ENCODE measurements at regions not wholly inside any gene's neighbourhood (a gene's known extent, or its start where the extent isn't known, plus 50 kb on each side); places are given as distances from the start of the nearest gene placed in this dataset.

DNA sequence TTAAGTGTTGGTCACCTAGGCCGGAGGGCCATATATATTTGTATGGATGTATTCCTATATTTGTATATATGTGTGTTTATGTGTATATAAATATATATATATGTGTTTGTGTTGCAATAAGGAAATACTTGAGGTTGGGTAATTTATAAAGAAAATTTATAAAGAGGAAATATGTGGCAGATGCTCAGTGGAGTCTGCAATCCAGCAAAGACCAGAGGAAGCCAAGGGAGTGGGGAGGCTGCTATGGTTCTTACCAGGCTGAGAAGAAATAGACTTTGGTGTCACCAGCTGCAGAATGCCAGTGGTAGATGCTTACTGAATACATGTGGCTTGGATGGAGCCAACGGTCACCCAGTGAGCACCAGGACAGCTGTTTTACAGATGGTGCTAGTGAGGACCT is 97.4 kb upstream of the ELOVL5 start:
- TF ChIP-seq, protein P1, sequence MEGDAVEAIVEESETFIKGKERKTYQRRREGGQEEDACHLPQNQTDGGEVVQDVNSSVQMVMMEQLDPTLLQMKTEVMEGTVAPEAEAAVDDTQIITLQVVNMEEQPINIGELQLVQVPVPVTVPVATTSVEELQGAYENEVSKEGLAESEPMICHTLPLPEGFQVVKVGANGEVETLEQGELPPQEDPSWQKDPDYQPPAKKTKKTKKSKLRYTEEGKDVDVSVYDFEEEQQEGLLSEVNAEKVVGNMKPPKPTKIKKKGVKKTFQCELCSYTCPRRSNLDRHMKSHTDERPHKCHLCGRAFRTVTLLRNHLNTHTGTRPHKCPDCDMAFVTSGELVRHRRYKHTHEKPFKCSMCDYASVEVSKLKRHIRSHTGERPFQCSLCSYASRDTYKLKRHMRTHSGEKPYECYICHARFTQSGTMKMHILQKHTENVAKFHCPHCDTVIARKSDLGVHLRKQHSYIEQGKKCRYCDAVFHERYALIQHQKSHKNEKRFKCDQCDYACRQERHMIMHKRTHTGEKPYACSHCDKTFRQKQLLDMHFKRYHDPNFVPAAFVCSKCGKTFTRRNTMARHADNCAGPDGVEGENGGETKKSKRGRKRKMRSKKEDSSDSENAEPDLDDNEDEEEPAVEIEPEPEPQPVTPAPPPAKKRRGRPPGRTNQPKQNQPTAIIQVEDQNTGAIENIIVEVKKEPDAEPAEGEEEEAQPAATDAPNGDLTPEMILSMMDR (IDR thresholded peaks at IDR 0.05): no peak
- Histone ChIP-seq H3K4me3 (no peak overlapping the region), H3K27ac (no peak overlapping the region), H3K9ac (ENCODE audit: low read depth in 2 of 2, low read length in 2 of 2) (no peak overlapping the region), H3K9me3 (no peaks in the 10 kb centered on the region), H3K4me1 (no peaks in the 10 kb centered on the region), H3K36me3 (no peaks in the 10 kb centered on the region), H3K27me3 (no peaks in the 10 kb centered on the region)
- no peak for DNase-seq
- intact Hi-C loops (cut with DNase I): no loop called here

DNA sequence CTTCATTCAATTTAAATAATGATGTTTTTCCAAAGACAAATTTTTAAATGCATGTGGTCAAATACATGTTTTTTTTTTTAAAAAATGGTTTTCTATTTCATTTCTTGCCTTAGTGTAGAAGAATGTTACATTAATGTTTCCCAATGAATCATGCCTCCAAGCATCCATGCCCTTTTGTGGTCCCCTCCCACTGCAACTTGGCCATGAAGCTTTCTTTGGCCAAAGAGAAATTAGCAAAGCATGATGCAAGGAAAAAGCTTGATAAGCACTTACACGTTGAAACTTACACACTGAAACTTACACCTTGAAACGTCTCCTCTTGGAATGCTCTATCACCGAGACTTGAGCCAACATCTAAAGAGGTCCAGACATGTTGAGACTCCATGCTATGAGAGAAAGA is 93.0 kb upstream of the ELOVL5 start:
- DNase-seq: no peak
- no peaks in the 10 kb centered on the region for H3K9me3 ChIP-seq

DNA sequence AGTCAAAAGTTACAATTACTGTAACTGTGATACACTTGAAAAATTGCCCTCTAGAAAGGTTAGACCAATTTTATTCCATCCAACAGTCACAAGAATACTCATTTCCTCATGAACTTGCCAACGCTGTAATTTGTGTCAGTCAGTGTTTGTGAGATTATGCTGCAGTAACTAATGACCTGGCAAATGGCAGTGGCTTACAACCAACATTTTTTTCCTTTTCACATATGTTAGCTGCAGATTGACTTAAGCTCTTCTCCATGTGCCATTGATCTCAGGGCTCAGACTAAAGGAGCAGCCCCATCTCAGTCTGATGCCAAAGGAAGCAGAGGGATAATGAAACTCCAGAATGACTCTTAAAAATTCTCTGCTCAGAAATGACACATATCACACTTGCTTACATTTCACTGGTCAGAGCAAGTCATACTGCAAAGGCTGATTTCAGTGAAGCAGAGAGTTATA is 92.3 kb upstream of the ELOVL5 start:
- intact Hi-C loops (cut with DNase I): no loop called here
- no peaks in the 10 kb centered on the region for H3K27me3 ChIP-seq
- no peaks in the 10 kb centered on the region for H3K4me1 ChIP-seq
- no peaks in the 10 kb centered on the region for H3K36me3 ChIP-seq
- TF ChIP-seq, protein P1 (IDR thresholded peaks at IDR 0.05): no peak
- no peak overlapping the region for H3K9ac ChIP-seq (ENCODE audit: low read depth in 2 of 2, low read length in 2 of 2)
- no peak for DNase-seq
- no peak overlapping the region for H3K4me3 ChIP-seq
- H3K9me3 ChIP-seq: no peaks in the 10 kb centered on the region
- no peak overlapping the region for H3K27ac ChIP-seq

More for the DNA sequence above, 93.0 kb upstream of the ELOVL5 start:
- intact Hi-C loops (cut with DNase I): no loop called here
- Histone ChIP-seq H3K36me3 (no peaks in the 10 kb centered on the region), H3K27me3 (no peaks in the 10 kb centered on the region), H3K4me3 (no peak overlapping the region), H3K9ac (ENCODE audit: low read depth in 2 of 2, low read length in 2 of 2) (no peak overlapping the region), H3K4me1 (no peaks in the 10 kb centered on the region), H3K27ac (no peak overlapping the region)
- TF ChIP-seq, protein P1 (IDR thresholded peaks at IDR 0.05): no peak

DNA sequence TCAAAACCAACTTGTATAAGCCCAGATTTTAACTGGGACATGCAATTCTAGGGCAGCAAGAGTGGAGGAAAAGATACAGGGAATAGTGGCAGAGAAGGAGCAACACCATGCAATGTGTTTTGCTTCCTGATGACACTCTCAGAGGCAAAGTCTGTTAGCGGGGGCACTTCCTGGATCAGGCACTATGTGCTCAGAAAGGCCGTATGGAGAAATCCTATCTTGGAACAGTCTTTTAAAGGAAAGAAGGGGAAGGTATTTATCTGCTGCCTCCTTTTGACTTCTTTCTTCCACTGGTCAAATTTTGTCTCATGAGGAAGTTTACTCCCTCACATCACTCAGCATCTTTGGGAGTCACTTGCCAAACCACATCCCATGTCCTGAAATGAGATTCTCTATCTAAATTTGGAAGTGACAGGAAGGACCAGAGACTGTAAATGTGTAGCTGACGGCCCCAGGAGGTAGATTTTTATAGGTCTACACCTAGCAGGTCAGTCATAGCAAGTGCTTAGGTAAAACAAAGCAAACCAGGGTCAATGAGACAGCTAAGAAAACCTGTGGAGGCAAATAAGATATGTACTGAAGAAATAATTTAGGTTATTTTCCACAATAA is 91.7 kb upstream of the ELOVL5 start:
- Histone ChIP-seq H3K36me3 (no peaks in the 10 kb centered on the region), H3K4me1 (no peaks in the 10 kb centered on the region), H3K27ac (no peak overlapping the region), H3K4me3 (no peak overlapping the region), H3K9me3 (no peaks in the 10 kb centered on the region), H3K9ac (ENCODE audit: low read depth in 2 of 2, low read length in 2 of 2) (no peak overlapping the region), H3K27me3 (no peaks in the 10 kb centered on the region)
- intact Hi-C loops (cut with DNase I): no loop called here
- DNase-seq: no peak
- TF ChIP-seq, protein P1 (IDR thresholded peaks at IDR 0.05): no peak

DNA sequence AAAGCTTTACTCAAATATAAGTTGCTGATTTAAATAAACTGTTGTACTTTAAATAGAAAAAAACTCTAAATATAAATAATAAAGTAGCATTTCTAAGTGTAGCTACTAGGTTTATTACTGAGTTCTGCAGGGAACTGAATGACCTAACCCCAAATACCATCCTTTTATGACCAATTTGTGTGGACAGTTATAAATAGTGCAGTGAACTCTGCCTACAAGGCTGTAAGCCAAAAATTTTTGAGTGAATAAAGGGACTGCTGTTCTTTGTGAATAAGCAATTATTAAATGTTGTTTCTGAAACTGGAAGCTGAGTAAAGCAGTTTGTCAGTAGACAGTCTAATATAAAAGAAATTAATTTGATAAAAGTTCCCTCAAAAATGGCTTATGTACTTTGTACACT is 90.8 kb upstream of the ELOVL5 start:
- Histone ChIP-seq H3K27ac (no peak overlapping the region), H3K9me3 (no peaks in the 10 kb centered on the region), H3K4me1 (no peaks in the 10 kb centered on the region), H3K36me3 (no peaks in the 10 kb centered on the region), H3K4me3 (no peak overlapping the region), H3K27me3 (no peaks in the 10 kb centered on the region), H3K9ac (ENCODE audit: low read depth in 2 of 2, low read length in 2 of 2) (no peak overlapping the region)
- no peak for DNase-seq
- TF ChIP-seq, protein P1 (IDR thresholded peaks at IDR 0.05): no peak
- intact Hi-C loops (cut with DNase I): no loop called here
